ENCODE measurements at regions not wholly inside any gene's neighbourhood (a gene's known extent, or its start where the extent isn't known, plus 50 kb on each side); places are given as distances from the start of the nearest gene placed in this dataset.

- intact Hi-C loops (cut with DNase I), result no loop called here
- DNase-seq (no peak), ATAC-seq (no peak)
- 54% methylated on average over 9 of the region's 10 CpGs for WGBS (ENCODE audit: insufficient coverage, low coverage, low lambda C conversion rate, missing lambda C conversion rate)
- H3K27me3 ChIP-seq, result no peaks in the 10 kb centered on the region
- TF ChIP-seq, protein P1, sequence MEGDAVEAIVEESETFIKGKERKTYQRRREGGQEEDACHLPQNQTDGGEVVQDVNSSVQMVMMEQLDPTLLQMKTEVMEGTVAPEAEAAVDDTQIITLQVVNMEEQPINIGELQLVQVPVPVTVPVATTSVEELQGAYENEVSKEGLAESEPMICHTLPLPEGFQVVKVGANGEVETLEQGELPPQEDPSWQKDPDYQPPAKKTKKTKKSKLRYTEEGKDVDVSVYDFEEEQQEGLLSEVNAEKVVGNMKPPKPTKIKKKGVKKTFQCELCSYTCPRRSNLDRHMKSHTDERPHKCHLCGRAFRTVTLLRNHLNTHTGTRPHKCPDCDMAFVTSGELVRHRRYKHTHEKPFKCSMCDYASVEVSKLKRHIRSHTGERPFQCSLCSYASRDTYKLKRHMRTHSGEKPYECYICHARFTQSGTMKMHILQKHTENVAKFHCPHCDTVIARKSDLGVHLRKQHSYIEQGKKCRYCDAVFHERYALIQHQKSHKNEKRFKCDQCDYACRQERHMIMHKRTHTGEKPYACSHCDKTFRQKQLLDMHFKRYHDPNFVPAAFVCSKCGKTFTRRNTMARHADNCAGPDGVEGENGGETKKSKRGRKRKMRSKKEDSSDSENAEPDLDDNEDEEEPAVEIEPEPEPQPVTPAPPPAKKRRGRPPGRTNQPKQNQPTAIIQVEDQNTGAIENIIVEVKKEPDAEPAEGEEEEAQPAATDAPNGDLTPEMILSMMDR (IDR thresholded peaks at IDR 0.05), result no peak
- TF ChIP-seq POLR2A (IDR thresholded peaks at IDR 0.05), result no peak
- H3K9me3 ChIP-seq, result no peaks in the 10 kb centered on the region
- no peak overlapping the region for H3K27ac ChIP-seq
- H3K4me3 ChIP-seq, result no peak overlapping the region
- H3K36me3 ChIP-seq, result no peaks in the 10 kb centered on the region
- no peaks in the 10 kb centered on the region for H3K4me1 ChIP-seq
Observed at GRCh38 chr9:3138231-3139229, 294.6 kb upstream of the PUM3 start.

DNA sequence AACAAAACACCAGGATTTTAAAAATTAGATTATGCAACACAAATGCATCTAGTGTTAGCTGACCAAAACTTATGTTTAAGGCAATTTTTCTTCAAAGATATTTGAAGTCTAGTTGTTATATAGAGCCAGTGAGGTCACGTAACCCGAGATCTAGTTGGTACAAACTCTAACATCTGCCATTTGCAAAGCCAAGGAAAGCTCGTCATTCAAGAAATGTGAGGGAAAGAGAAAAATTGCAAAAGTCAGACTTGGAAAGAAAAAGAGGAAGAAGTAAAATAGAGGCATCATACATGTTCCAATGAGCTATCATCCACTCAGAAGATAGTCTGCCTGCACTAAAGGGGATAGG, 293.4 kb upstream of the PUM3 start:
- no peak for ATAC-seq
- no peak for DNase-seq
- Histone ChIP-seq H3K4me1 (no peaks in the 10 kb centered on the region), H3K36me3 (no peaks in the 10 kb centered on the region), H3K4me3 (no peak overlapping the region), H3K27ac (no peak overlapping the region), H3K9me3 (no peaks in the 10 kb centered on the region), H3K27me3 (no peaks in the 10 kb centered on the region)
- WGBS (ENCODE audit: insufficient coverage, low coverage, low lambda C conversion rate, missing lambda C conversion rate), result 29% methylated on average over 3 of the region's 3 CpGs
- intact Hi-C loops (cut with DNase I), result no loop called here
- TF ChIP-seq, protein P1 (IDR thresholded peaks at IDR 0.05), result no peak
- no peak for TF ChIP-seq POLR2A (IDR thresholded peaks at IDR 0.05)

DNA sequence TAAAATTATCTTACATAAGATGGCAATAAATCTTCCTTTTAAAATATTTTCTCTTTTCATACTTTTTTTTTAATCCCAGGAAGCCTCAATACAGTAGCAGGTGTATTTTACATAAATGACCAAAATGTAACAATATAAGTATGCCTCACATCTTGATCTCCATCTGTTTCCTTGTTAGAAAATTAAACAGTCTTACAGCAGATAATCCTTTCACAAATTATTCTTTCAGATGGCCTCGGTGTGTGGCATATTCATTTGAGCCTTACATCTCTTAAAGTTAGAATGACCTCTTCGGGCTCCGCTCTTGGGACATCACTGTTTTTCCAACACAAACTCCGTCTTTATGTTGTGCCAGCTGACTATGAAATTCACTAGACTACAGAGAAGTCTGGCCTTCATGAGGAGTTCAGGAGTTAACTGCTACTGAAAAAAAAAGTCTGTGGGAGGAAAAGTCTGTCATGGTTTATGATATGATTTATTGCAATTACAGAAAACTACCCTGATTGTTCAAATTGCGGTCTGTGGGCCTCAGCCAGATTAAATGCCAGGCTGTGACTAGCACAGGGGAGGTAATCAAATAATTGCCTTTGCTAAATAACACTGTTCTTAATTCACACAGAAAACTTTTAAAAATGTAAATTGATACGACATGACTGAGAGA, 292.9 kb upstream of the PUM3 start:
- no peak overlapping the region for H3K4me3 ChIP-seq
- H3K27ac ChIP-seq, result no peak overlapping the region
- no peak for TF ChIP-seq POLR2A (IDR thresholded peaks at IDR 0.05)
- TF ChIP-seq, protein P1 (IDR thresholded peaks at IDR 0.05), result no peak
- ATAC-seq (no peak), DNase-seq (no peak)
- no peaks in the 10 kb centered on the region for H3K9me3 ChIP-seq
- 51% methylated on average over 6 of the region's 6 CpGs for WGBS (ENCODE audit: insufficient coverage, low coverage, low lambda C conversion rate, missing lambda C conversion rate)
- no peaks in the 10 kb centered on the region for H3K36me3 ChIP-seq
- no peaks in the 10 kb centered on the region for H3K4me1 ChIP-seq
- H3K27me3 ChIP-seq, result no peaks in the 10 kb centered on the region
- intact Hi-C loops (cut with DNase I), result no loop called here

- no peak for TF ChIP-seq POLR2A (IDR thresholded peaks at IDR 0.05)
- TF ChIP-seq, protein P1 (IDR thresholded peaks at IDR 0.05), result no peak
- Histone ChIP-seq H3K9me3 (no peaks in the 10 kb centered on the region), H3K27ac (no peak overlapping the region), H3K4me3 (no peak overlapping the region), H3K27me3 (no peaks in the 10 kb centered on the region), H3K36me3 (no peaks in the 10 kb centered on the region), H3K4me1 (no peaks in the 10 kb centered on the region)
- no peak for DNase-seq
- no peak for ATAC-seq
- intact Hi-C loops (cut with DNase I), result no loop called here
- WGBS (ENCODE audit: insufficient coverage, low coverage, low lambda C conversion rate, missing lambda C conversion rate), result 50% methylated on average over 1 of the region's 1 CpG
Observed at GRCh38 chr9:3136230-3136629, 292.3 kb upstream of the PUM3 start.

Measured in right lobe of liver (tissue), 6 donors.